GM12878 (cell line): ENCODE measurements at regions not wholly inside any gene's neighbourhood (a gene's known extent, or its start where the extent isn't known, plus 50 kb on each side); places are given as distances from the start of the nearest gene placed in this dataset.

Source experiments
- ATAC-seq: fragments of 200-7000 bp; cut with Tn5 transposase; 3 replicates; pipeline ENCODE4 v1.9.1; 2020; ENCODE audit warnings: mild to moderate bottlenecking, moderate library complexity
- BruUV-seq: library from RNA; stranded (reverse); fragments of 400-500 nt; replicated peaks from 2 replicates; lab custom pipeline; 2021; lab: Mats Ljungman, UMichigan
- CTCF ChIA-PET: fragments of 300-600 bp; sonication (Branson Sonifier 250); formaldehyde crosslinking; extraction: SDS; loops from one replicate; lab custom pipeline; 2021; ENCODE audit warnings: inconsistent platforms; lab: Yijun Ruan, JAX
- POLR2A ChIA-PET: fragments of 350-600 bp; formaldehyde crosslinking; extraction: SDS; loops from one replicate; lab custom pipeline; 2021; ENCODE audit warnings: inconsistent platforms; lab: Charles Lee
- RAD21 ChIA-PET: fragments of 300-600 bp; sonication (Branson Sonifier 250); formaldehyde crosslinking; loops from one replicate; lab custom pipeline; 2023; ENCODE audit warnings: antibody characterized with exemption; ENCODE audit not compliant: unreplicated experiment; lab: Charles Lee
- SMC1A ChIA-PET: fragments of 300-600 bp; sonication (Branson Sonifier 250); formaldehyde crosslinking; loops from one replicate; lab custom pipeline; 2023; ENCODE audit not compliant: unreplicated experiment, uncharacterized antibody; lab: Charles Lee
- DNase-seq: peaks from one replicate; pipeline ENCODE4 v3.0.0-alpha.2; 2011; ENCODE audit warnings: low read depth, low spot score
- FAIRE-seq: peaks from 3 replicates; lab custom pipeline; 2011; peaks lifted over from hg19 to GRCh38; lab: Jason Lieb, UNC
- H2AFZ ChIP-seq: 2 replicates; pipeline ENCODE4 v1.6.0; 2011; ENCODE audit warnings: low read depth, low read length, control low read depth; ENCODE audit not compliant: control insufficient read depth
- H3K27ac ChIP-seq: 2 replicates; pipeline ENCODE4 v1.5.1; 2011; ENCODE audit warnings: control low read depth; ENCODE audit not compliant: control insufficient read depth, insufficient read depth
- H3K27me3 ChIP-seq, 2 experiments: replicated peaks in 1 of 2; 2 replicates each; pipeline versions ENCODE4 v1.6.0 to v1.6.1; 2011; ENCODE audit warnings: low read length in 1 of 2; ENCODE audit not compliant: control insufficient read depth in 2 of 2, insufficient read depth in 2 of 2
- H3K36me3 ChIP-seq, 2 experiments: 2 replicates each; pipeline ENCODE4 v1.5.1; 2011; ENCODE audit warnings: low read length in 1 of 2; ENCODE audit not compliant: control insufficient read depth in 2 of 2, insufficient read depth in 2 of 2
- H3K4me1 ChIP-seq: 2 replicates; pipeline ENCODE4 v1.6.1; 2011; ENCODE audit warnings: mild to moderate bottlenecking, low read length, moderate library complexity, mixed read lengths; ENCODE audit not compliant: control insufficient read depth, insufficient read depth
- H3K4me2 ChIP-seq: 2 replicates; pipeline ENCODE4 v1.6.0; 2011; ENCODE audit warnings: control low read depth; ENCODE audit not compliant: control insufficient read depth, insufficient read depth
- H3K4me3 ChIP-seq: fragments of 200-600 bp; sonication (generic); 2 replicates; pipeline ENCODE4 v1.5.1; 2016
- H3K79me2 ChIP-seq: 2 replicates; pipeline ENCODE4 v1.6.0; 2011; ENCODE audit warnings: low read length; ENCODE audit not compliant: control insufficient read depth, insufficient read depth
- H3K9ac ChIP-seq: 2 replicates; pipeline ENCODE4 v1.8.0; 2011; ENCODE audit warnings: low read length, control low read depth, mixed read lengths; ENCODE audit not compliant: control insufficient read depth, insufficient read depth
- H3K9me3 ChIP-seq: replicated peaks from 3 replicates; pipeline ENCODE4 v1.5.1; 2011; ENCODE audit warnings: mild to moderate bottlenecking, low read length; ENCODE audit not compliant: control insufficient read depth, insufficient read depth
- H4K20me1 ChIP-seq: 2 replicates; pipeline ENCODE4 v1.6.0; 2011; ENCODE audit not compliant: control insufficient read depth, insufficient read depth
- ATF7 ChIP-seq: fragments of 450-650 bp; IDR thresholded peaks from 2 replicates; pipeline ENCODE4 v1.6.1; 2016; ENCODE audit warnings: low read depth, mild to moderate bottlenecking
- CBX5 ChIP-seq: sonication (generic); IDR thresholded peaks from 2 replicates; pipeline ENCODE4 v1.6.1; 2016; ENCODE audit warnings: low read depth, moderate library complexity, mild to moderate bottlenecking, inconsistent platforms
- EGR1 ChIP-seq, 2 experiments: IDR thresholded peaks; 1 replicate in 1 of 2; 2 replicates in 1 of 2; pipeline ENCODE4 v1.6.1; 2011 to 2012; ENCODE audit warnings: low read depth in 2 of 2, low read length in 2 of 2, borderline replicate concordance in 1 of 2, mild to moderate bottlenecking in 1 of 2, moderate library complexity in 1 of 2
- HDAC2 ChIP-seq: fragments of 200-600 bp; sonication (generic); IDR thresholded peaks from 2 replicates; pipeline ENCODE4 v1.6.1; 2017
- JUNB ChIP-seq: IDR thresholded peaks from 2 replicates; pipeline ENCODE4 v1.6.1; 2016; ENCODE audit warnings: antibody characterized with exemption, mild to moderate bottlenecking
- JUND ChIP-seq: IDR thresholded peaks from 2 replicates; pipeline ENCODE4 v1.6.1; 2012; ENCODE audit warnings: low read depth, mild to moderate bottlenecking, low read length, improper control_type of control experiment, moderate library complexity
- KDM1A ChIP-seq: fragments of 200-600 bp; sonication (generic); IDR thresholded peaks from 2 replicates; pipeline ENCODE4 v1.6.1; 2016; ENCODE audit warnings: borderline replicate concordance
- KLF5 ChIP-seq: fragments of 450-650 bp; IDR thresholded peaks from 2 replicates; pipeline ENCODE4 v1.6.1; 2014; ENCODE audit warnings: mild to moderate bottlenecking; ENCODE audit not compliant: partially characterized antibody
- MTA2 ChIP-seq: fragments of 450-650 bp; IDR thresholded peaks from 2 replicates; pipeline ENCODE4 v1.6.1; 2016; ENCODE audit warnings: low read depth, mild to moderate bottlenecking, moderate library complexity
- WGBS: methylation state at CpG from one replicate; pipeline ENCODE4 v1.1.6; 2016; ENCODE audit warnings: low lambda C conversion rate; ENCODE audit not compliant: insufficient replicate concordance, insufficient coverage; ENCODE audit errors: missing lambda C conversion rate; 5-methylcytosine and 5-hydroxymethylcytosine counted together
- in situ Hi-C: fragments of 300-500 bp; cut with MboI; formaldehyde crosslinking; loops from 9 replicates; pipeline ENCODE4 v1.14.3; 2018; ENCODE audit warnings: mixed read lengths
- intact Hi-C: fragments of 100-400 bp; cut with micrococcal nuclease; formaldehyde crosslinking; loops from one replicate; pipeline ENCODE4 v1.14.2; 2022; ENCODE audit not compliant: unreplicated experiment
- TF ChIP-seq, protein P1 (sequence below): fragments of 450-650 bp; IDR thresholded peaks from 2 replicates; pipeline ENCODE4 v1.6.1; 2014; ENCODE audit warnings: mild to moderate bottlenecking
- TF ChIP-seq, protein P2 (sequence below): IDR thresholded peaks from 2 replicates; pipeline ENCODE4 v1.6.1; 2011; ENCODE audit warnings: borderline replicate concordance, low read depth, mild to moderate bottlenecking, moderate library complexity, low read length; ENCODE audit not compliant: insufficient read depth, poor library complexity, severe bottlenecking
- TF ChIP-seq, protein P3 (sequence below): IDR thresholded peaks from 2 replicates; pipeline ENCODE4 v1.6.1; 2011; ENCODE audit warnings: low read depth, mild to moderate bottlenecking, low read length, moderate library complexity, borderline replicate concordance; ENCODE audit errors: extremely low read depth
- TF ChIP-seq, protein P4 (sequence below): IDR thresholded peaks from 2 replicates; pipeline ENCODE4 v1.6.1; 2012; ENCODE audit warnings: low read depth, low read length, improper control_type of control experiment

DNA sequence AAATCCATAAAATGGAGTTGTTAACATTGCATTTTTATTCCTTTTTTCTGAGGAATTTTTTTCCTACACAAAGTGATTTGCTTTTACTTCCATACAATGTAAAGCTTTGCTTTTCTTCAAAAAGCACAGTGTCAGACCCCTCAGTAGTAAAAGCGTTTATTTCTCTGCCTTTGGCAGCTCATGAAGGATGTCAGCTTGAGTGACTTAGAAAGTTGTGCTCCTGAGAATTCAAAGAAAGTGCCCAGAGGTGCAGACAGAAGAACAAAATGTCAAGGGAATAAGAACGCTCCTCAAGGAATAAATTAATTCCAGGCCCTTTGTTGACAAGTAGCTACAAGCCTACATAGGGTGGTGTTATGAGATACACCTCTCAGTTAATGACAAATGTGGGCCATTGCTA is 369.3 kb upstream of the ADARB2 start:
- Histone ChIP-seq H2AFZ (no peak overlapping the region), H3K27me3 (no peaks in the 10 kb centered on the region; a peak in 1 of 4 replicates), H3K36me3 (no peaks in the 10 kb centered on the region)
- ATAC-seq: no peak
- in situ Hi-C loops (no loop called here), intact Hi-C loops (no loop called here)
- TF ChIP-seq JUND: no peak
- TF ChIP-seq ATF7: no peak
- no peak for TF ChIP-seq KDM1A
- TF ChIP-seq, protein P1, sequence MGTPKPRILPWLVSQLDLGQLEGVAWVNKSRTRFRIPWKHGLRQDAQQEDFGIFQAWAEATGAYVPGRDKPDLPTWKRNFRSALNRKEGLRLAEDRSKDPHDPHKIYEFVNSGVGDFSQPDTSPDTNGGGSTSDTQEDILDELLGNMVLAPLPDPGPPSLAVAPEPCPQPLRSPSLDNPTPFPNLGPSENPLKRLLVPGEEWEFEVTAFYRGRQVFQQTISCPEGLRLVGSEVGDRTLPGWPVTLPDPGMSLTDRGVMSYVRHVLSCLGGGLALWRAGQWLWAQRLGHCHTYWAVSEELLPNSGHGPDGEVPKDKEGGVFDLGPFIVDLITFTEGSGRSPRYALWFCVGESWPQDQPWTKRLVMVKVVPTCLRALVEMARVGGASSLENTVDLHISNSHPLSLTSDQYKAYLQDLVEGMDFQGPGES: no peak
- TF ChIP-seq HDAC2: no peak
- no peak for TF ChIP-seq CBX5
- TF ChIP-seq, protein P2, sequence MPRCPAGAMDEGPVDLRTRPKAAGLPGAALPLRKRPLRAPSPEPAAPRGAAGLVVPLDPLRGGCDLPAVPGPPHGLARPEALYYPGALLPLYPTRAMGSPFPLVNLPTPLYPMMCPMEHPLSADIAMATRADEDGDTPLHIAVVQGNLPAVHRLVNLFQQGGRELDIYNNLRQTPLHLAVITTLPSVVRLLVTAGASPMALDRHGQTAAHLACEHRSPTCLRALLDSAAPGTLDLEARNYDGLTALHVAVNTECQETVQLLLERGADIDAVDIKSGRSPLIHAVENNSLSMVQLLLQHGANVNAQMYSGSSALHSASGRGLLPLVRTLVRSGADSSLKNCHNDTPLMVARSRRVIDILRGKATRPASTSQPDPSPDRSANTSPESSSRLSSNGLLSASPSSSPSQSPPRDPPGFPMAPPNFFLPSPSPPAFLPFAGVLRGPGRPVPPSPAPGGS: no peak
- TF ChIP-seq, protein P3, sequence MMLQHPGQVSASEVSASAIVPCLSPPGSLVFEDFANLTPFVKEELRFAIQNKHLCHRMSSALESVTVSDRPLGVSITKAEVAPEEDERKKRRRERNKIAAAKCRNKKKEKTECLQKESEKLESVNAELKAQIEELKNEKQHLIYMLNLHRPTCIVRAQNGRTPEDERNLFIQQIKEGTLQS: no peak
- TF ChIP-seq KLF5: no peak
- no peak for TF ChIP-seq JUNB
- TF ChIP-seq MTA2: no peak
- TF ChIP-seq, protein P4, sequence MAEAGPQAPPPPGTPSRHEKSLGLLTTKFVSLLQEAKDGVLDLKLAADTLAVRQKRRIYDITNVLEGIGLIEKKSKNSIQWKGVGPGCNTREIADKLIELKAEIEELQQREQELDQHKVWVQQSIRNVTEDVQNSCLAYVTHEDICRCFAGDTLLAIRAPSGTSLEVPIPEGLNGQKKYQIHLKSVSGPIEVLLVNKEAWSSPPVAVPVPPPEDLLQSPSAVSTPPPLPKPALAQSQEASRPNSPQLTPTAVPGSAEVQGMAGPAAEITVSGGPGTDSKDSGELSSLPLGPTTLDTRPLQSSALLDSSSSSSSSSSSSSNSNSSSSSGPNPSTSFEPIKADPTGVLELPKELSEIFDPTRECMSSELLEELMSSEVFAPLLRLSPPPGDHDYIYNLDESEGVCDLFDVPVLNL: no peak
- TF ChIP-seq EGR1 (IDR thresholded peaks at IDR 0.05; ENCODE audit: borderline replicate concordance in 1 of 2, low read depth in 2 of 2, low read length in 2 of 2): no peak
- TF ChIP-seq, all 136 proteins: peak for 0
- Histone ChIP-seq H3K9me3 (no peaks in the 10 kb centered on the region), H3K4me3 (no peak overlapping the region), H3K79me2 (no peaks in the 10 kb centered on the region), H4K20me1 (no peaks in the 10 kb centered on the region), H3K4me1 (no peaks in the 10 kb centered on the region), H3K4me2 (no peak overlapping the region), H3K9ac (no peak overlapping the region), H3K27ac (no peak overlapping the region)
- ChIA-PET POLR2A (no interaction called here), CTCF (no interaction called here), SMC1A (no interaction called here), RAD21 (no interaction called here)
- 0% methylated on average over 2 of the region's 2 CpGs for WGBS
- no peak for DNase-seq
- no peak for FAIRE-seq
- no TSS peak for BruUV-seq
